ENCODE measurements at regions not wholly inside any gene's neighbourhood (a gene's known extent, or its start where the extent isn't known, plus 50 kb on each side); places are given as distances from the start of the nearest gene placed in this dataset.
"Not testable (repeated sequence)": the region's sequence is repeated elsewhere in the genome, so short reads cannot be mapped to it uniquely, and the experiment has no call there.

- no peaks in the 10 kb centered on the region for H4K20me1 ChIP-seq (ENCODE audit: insufficient read depth, low read length)
Observed at GRCh38 chr14:34161351-34162082, 210.6 kb upstream of the EGLN3 start.

GRCh38 chr14:34160619-34161018, 209.7 kb upstream of the EGLN3 start:
- H3K4me2 ChIP-seq (ENCODE audit: insufficient read depth, low read length) = no peak overlapping the region
- no peak for TF ChIP-seq CTCF (IDR thresholded peaks at IDR 0.05; ENCODE audit: extremely low read depth, low read depth, low read length)
- H4K20me1 ChIP-seq (ENCODE audit: insufficient read depth, low read length) = no peaks in the 10 kb centered on the region
- H2AFZ ChIP-seq (ENCODE audit: low read length) = no peak overlapping the region
- no peaks in the 10 kb centered on the region for H3K9me3 ChIP-seq (ENCODE audit: low read depth, low read length)
- H3K4me3 ChIP-seq (ENCODE audit: insufficient read depth, low read length) = no peak overlapping the region
- no peak overlapping the region for H3K27ac ChIP-seq (ENCODE audit: low read depth, low read length)
- H3K36me3 ChIP-seq (ENCODE audit: insufficient read depth, low read length) = no peaks in the 10 kb centered on the region
- no peaks in the 10 kb centered on the region for H3K27me3 ChIP-seq (ENCODE audit: insufficient read depth, low read length)
- no peak for DNase-seq (ENCODE audit: insufficient read length, low spot score, missing footprints)
- no peaks in the 10 kb centered on the region for H3K4me1 ChIP-seq (ENCODE audit: insufficient read depth, low read length)
- H3K79me2 ChIP-seq (ENCODE audit: insufficient read depth, low read length) = no peaks in the 10 kb centered on the region

More at GRCh38 chr14:34161351-34162082, 210.6 kb upstream of the EGLN3 start:
- Histone ChIP-seq H2AFZ (ENCODE audit: low read length) (no peak overlapping the region), H3K4me1 (ENCODE audit: insufficient read depth, low read length) (no peaks in the 10 kb centered on the region), H3K4me3 (ENCODE audit: insufficient read depth, low read length) (no peak overlapping the region), H3K4me2 (ENCODE audit: insufficient read depth, low read length) (no peak overlapping the region), H3K27ac (ENCODE audit: low read depth, low read length) (no peak overlapping the region), H3K79me2 (ENCODE audit: insufficient read depth, low read length) (no peaks in the 10 kb centered on the region), H3K27me3 (ENCODE audit: insufficient read depth, low read length) (no peaks in the 10 kb centered on the region), H3K36me3 (ENCODE audit: insufficient read depth, low read length) (no peaks in the 10 kb centered on the region), H3K9me3 (ENCODE audit: low read depth, low read length) (no peaks in the 10 kb centered on the region)
- no peak for DNase-seq (ENCODE audit: insufficient read length, low spot score, missing footprints)
- TF ChIP-seq CTCF (IDR thresholded peaks at IDR 0.05; ENCODE audit: extremely low read depth, low read depth, low read length) = no peak

GRCh38 chr14:34157651-34158050, 206.8 kb upstream of the EGLN3 start:
- Histone ChIP-seq H3K36me3 (ENCODE audit: insufficient read depth, low read length) (no peaks in the 10 kb centered on the region), H3K79me2 (ENCODE audit: insufficient read depth, low read length) (no peaks in the 10 kb centered on the region), H3K9me3 (ENCODE audit: low read depth, low read length) (no peaks in the 10 kb centered on the region), H3K4me1 (ENCODE audit: insufficient read depth, low read length) (no peaks in the 10 kb centered on the region), H4K20me1 (ENCODE audit: insufficient read depth, low read length) (no peaks in the 10 kb centered on the region), H2AFZ (ENCODE audit: low read length) (no peak overlapping the region), H3K27me3 (ENCODE audit: insufficient read depth, low read length) (no peaks in the 10 kb centered on the region), H3K4me2 (ENCODE audit: insufficient read depth, low read length) (no peak overlapping the region), H3K4me3 (ENCODE audit: insufficient read depth, low read length) (no peak overlapping the region), H3K27ac (ENCODE audit: low read depth, low read length) (no peak overlapping the region)
- no peak for DNase-seq (ENCODE audit: insufficient read length, low spot score, missing footprints)
- no peak for TF ChIP-seq CTCF (IDR thresholded peaks at IDR 0.05; ENCODE audit: extremely low read depth, low read depth, low read length)

GRCh38 chr14:34147461-34147860, 196.6 kb upstream of the EGLN3 start:
- TF ChIP-seq CTCF (IDR thresholded peaks at IDR 0.05; ENCODE audit: extremely low read depth, low read depth, low read length) = no peak
- no peak for DNase-seq (ENCODE audit: insufficient read length, low spot score, missing footprints)
- Histone ChIP-seq H3K27me3 (ENCODE audit: insufficient read depth, low read length) (no peaks in the 10 kb centered on the region), H4K20me1 (ENCODE audit: insufficient read depth, low read length) (no peaks in the 10 kb centered on the region), H3K79me2 (ENCODE audit: insufficient read depth, low read length) (no peaks in the 10 kb centered on the region), H3K9me3 (ENCODE audit: low read depth, low read length) (no peaks in the 10 kb centered on the region), H3K4me1 (ENCODE audit: insufficient read depth, low read length) (no peaks in the 10 kb centered on the region), H3K4me2 (ENCODE audit: insufficient read depth, low read length) (no peak overlapping the region), H3K27ac (ENCODE audit: low read depth, low read length) (no peak overlapping the region), H2AFZ (ENCODE audit: low read length) (no peak overlapping the region), H3K4me3 (ENCODE audit: insufficient read depth, low read length) (no peak overlapping the region), H3K36me3 (ENCODE audit: insufficient read depth, low read length) (no peaks in the 10 kb centered on the region)

- DNase-seq (ENCODE audit: insufficient read length, low spot score, missing footprints); H3K27ac ChIP-seq (ENCODE audit: low read depth, low read length); H2AFZ ChIP-seq (ENCODE audit: low read length); H3K4me2 ChIP-seq (ENCODE audit: insufficient read depth, low read length); H3K9me3 ChIP-seq (ENCODE audit: low read depth, low read length); H3K4me3 ChIP-seq (ENCODE audit: insufficient read depth, low read length); H3K79me2 ChIP-seq (ENCODE audit: insufficient read depth, low read length); H3K4me1 ChIP-seq (ENCODE audit: insufficient read depth, low read length); H4K20me1 ChIP-seq (ENCODE audit: insufficient read depth, low read length); H3K36me3 ChIP-seq (ENCODE audit: insufficient read depth, low read length); H3K27me3 ChIP-seq (ENCODE audit: insufficient read depth, low read length): not testable (repeated sequence)
Observed at GRCh38 chr14:34140127-34140526, 189.3 kb upstream of the EGLN3 start.

Data from osteoblast (primary cell).